HG03280 (cell line): ENCODE measurements at regions not wholly inside any gene's neighbourhood (a gene's known extent, or its start where the extent isn't known, plus 50 kb on each side); places are given as distances from the start of the nearest gene placed in this dataset.
"Not testable (repeated sequence)": the region's sequence is repeated elsewhere in the genome, so short reads cannot be mapped to it uniquely, and the experiment has no call there.

ENCODE experiments used
- ATAC-seq: cut with Tn5 transposase; IDR thresholded peaks from one replicate; pipeline ENCODE4 v1.9.1; 2021; ENCODE audit warnings: mild to moderate bottlenecking, moderate library complexity; ENCODE audit not compliant: unreplicated experiment

GRCh38 chr15:39016706-39017105 is 452.1 kb upstream of the RASGRP1 start:
- ATAC-seq: no peak

- no peak for ATAC-seq
These were observed 454.4 kb upstream of the RASGRP1 start for GRCh38 chr15:39018966-39019365.

GRCh38 chr15:39021341-39021740 is 456.7 kb upstream of the RASGRP1 start:
- no peak for ATAC-seq

- no peak for ATAC-seq
These were observed 458.1 kb upstream of the RASGRP1 start for GRCh38 chr15:39022532-39023305.

GRCh38 chr15:39025321-39025720 is 460.7 kb upstream of the RASGRP1 start:
- no peak for ATAC-seq

- ATAC-seq: no peak
These were observed 461.3 kb upstream of the RASGRP1 start for GRCh38 chr15:39025881-39026280.

- no peak for ATAC-seq
These were observed 463.5 kb upstream of the RASGRP1 start for GRCh38 chr15:39028069-39028468.

GRCh38 chr15:39029741-39030140 is 465.1 kb upstream of the RASGRP1 start:
- ATAC-seq: no peak

GRCh38 chr15:39030291-39031070 is 465.9 kb upstream of the RASGRP1 start:
- no peak for ATAC-seq

GRCh38 chr15:39031596-39031995 is 467.0 kb upstream of the RASGRP1 start:
- no peak for ATAC-seq

- no peak for ATAC-seq
These were observed 470.2 kb upstream of the RASGRP1 start for GRCh38 chr15:39034816-39035215.

- not testable (repeated sequence) for ATAC-seq
These were observed 473.0 kb upstream of the RASGRP1 start for GRCh38 chr15:39037611-39038010.

GRCh38 chr15:39040861-39041260 is 476.2 kb upstream of the RASGRP1 start:
- no peak for ATAC-seq

GRCh38 chr15:39041979-39042495 is 477.4 kb upstream of the RASGRP1 start:
- ATAC-seq: no peak

- ATAC-seq: no peak
These were observed 487.2 kb upstream of the RASGRP1 start for GRCh38 chr15:39051626-39052322.

GRCh38 chr15:39052323-39052705 is 487.7 kb upstream of the RASGRP1 start:
- no peak for ATAC-seq

GRCh38 chr15:39053480-39053879 is 488.9 kb upstream of the RASGRP1 start:
- ATAC-seq: no peak

- no peak for ATAC-seq
These were observed 489.6 kb upstream of the RASGRP1 start for GRCh38 chr15:39054128-39054732.

- ATAC-seq: no peak
These were observed 491.7 kb upstream of the RASGRP1 start for GRCh38 chr15:39056357-39056756.

GRCh38 chr15:39058351-39059131 is 493.9 kb upstream of the RASGRP1 start:
- no peak for ATAC-seq
